HG03342 (cell line): ENCODE measurements at regions not wholly inside any gene's neighbourhood (a gene's known extent, or its start where the extent isn't known, plus 50 kb on each side); places are given as distances from the start of the nearest gene placed in this dataset.
"Not testable (repeated sequence)": the region's sequence is repeated elsewhere in the genome, so short reads cannot be mapped to it uniquely, and the experiment has no call there.

Experiments
- ATAC-seq: cut with Tn5 transposase; IDR thresholded peaks from one replicate; pipeline ENCODE4 v1.9.1; 2021; ENCODE audit warnings: mild to moderate bottlenecking, moderate library complexity; ENCODE audit not compliant: unreplicated experiment

DNA sequence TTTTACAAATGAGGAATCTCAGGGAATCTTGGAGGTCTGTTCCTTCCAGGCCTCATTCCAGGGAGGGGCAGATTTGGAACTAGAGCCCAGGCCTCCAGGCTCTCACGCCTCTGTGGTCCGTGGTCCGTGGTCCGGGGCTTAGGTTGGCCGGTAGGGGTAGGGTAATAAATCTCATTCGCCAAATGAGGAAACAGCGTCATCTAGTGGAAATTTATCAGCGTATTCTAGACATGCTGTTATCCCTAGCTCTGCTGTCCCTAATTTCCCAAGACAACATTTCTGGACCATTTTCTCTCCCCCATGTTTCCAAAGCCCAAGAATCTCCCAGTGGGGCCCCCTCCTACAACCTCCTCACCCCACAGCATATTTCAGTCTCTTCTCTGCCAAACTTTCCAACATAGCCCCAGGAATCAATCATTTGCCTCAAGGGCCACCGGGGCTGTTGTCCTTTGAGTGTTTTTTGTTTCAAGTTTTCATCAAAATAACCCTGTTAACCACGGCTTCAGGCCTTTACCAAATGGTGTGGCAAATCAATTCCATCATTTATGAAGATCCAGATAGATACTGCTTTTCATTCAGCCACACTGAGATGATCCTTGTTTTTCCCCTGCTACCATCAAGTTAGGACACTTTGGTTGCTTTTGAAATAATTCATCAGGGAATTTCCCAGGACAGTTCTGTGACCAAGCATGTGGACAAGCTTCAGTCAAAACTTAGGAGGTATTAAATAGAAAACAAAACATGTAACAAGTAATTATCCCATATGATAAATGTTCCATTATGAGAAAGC is 126.8 kb downstream of the ALDH8A1 start:
- ATAC-seq, result peak; percentile 93

DNA sequence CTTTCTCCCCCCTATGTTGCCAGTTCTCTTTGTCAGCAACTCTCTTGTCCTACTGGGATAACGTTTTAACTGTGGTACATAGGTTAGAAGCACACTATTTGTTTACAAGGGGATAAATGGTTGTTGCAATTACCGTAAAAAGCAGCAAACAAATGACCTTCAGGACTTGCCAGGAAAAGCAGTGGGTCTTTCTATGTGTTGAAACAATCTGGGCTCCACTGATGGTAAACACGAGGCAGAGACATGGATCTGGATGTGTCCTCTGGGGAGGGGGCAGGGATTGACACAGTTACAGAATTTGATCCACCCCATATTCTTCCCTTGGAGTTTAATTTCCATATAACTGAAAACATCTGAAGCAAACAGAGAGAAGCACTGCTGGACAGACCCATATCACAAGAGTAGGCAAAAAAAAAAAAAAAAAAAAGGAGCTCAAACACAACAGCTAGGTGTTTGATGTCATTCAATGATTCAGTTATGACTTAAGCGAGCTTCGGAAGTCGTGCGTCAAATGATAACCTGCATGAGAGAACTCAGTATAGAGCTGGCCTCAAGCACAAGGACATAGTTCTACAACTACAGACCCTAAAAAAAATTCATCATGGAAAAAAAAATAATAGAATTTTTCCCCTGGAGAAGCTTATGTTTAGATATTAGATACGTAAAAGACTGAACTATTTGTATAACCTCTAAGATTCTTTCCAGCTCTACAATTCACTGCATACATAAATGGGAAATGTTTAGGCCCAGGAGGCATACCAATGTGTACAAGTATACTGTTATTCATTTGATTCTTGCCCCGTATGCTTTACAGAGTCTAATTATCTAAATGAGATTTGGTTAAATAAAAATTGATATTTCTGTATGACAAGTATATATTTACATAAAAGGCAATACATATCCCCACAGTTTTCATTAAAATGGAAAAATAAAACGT is 127.7 kb downstream of the ALDH8A1 start:
- ATAC-seq, result no peak

GRCh38 chr6:134821397-134821796 is 128.5 kb downstream of the ALDH8A1 start:
- ATAC-seq, result no peak

GRCh38 chr6:134819863-134820800 is 129.8 kb downstream of the ALDH8A1 start:
- ATAC-seq, result no peak

GRCh38 chr6:134819236-134819635 is 130.7 kb downstream of the ALDH8A1 start:
- no peak for ATAC-seq

DNA sequence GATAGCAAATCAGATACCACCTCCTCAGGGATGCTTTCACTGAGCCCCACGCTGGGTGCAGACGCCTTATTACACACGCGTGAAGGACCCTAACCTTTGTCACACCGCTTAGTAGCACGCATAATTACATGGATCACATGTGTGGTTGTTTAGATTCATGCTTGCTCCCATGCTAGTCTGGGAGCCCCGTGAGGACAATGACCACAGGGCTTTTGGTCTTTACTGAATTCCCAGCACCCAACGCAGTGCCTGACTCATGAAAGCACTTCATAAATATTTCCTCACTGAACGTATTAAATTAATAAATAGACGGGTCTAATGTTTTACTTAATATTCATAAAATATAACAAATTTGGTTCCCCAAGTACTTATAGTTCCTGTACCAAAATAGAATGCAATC is 132.5 kb downstream of the ALDH8A1 start:
- no peak for ATAC-seq

- no peak for ATAC-seq
Observed at GRCh38 chr6:134816780-134817179, 133.1 kb downstream of the ALDH8A1 start.

GRCh38 chr6:134816300-134816699 is 133.6 kb downstream of the ALDH8A1 start:
- no peak for ATAC-seq

DNA sequence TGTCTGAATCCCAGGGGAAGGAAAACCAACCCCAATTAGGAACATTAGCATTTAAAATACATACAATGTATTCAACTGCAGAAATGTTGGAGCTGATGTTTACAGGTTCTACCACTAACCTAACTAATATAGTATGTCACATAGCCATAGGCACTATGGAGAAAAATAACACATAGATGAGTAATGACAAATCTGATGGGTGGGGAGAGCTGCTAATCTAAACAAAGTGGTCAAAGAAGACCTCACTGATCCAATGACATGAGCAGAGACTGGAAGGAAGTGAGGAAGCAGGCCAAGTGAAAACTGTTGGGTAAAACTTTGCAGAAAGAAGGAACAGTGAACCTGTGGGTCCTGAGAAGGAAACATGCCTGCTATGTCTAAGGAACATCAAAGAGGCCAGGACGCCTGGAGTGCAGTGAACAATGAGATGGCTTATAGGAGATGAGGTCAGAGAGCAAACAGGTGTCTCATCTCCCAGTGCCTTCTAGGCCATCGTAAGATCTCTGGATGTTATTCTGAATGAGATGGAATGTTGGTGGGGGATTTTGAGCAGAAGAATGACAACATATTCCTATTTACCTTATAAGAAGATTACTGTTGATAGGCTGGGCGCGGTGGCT is 135.7 kb downstream of the ALDH8A1 start:
- no peak for ATAC-seq

- ATAC-seq, result no peak
Observed at GRCh38 chr6:134813146-134813545, 136.8 kb downstream of the ALDH8A1 start.

- ATAC-seq, result no peak
Observed at GRCh38 chr6:134810402-134810801, 139.5 kb downstream of the ALDH8A1 start.

- no peak for ATAC-seq
Observed at GRCh38 chr6:134809130-134809529, 140.8 kb downstream of the ALDH8A1 start.

DNA sequence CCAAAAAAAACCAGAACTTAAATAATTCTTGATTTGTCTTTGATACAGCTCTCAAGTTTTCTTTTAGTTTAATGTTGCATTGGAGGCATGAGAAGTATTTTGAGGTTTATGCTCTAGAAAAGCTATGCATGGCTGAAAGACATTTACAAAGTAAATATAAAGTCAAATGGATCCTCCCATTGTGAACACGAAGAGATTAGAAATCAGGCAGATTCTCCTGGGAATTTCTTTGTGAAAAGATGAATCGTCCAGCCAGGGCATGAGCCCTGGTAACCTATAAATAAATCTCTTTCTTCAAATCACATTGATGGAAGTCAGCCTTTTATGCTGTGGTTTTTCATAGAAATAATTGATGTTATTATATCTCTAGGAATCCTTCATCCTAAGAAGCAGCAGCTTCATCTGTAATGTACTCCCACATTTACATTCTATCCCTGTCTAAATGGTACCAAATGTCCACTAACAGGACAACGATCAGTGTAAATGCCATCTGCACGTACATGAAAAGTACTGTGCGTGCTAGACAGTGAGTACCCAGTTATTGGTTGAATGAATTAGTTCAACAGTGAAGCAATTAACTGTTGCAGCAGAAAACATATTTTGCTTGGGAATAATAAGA is 143.6 kb downstream of the ALDH8A1 start:
- no peak for ATAC-seq

GRCh38 chr6:134805168-134805567 is 144.7 kb downstream of the ALDH8A1 start:
- no peak for ATAC-seq

DNA sequence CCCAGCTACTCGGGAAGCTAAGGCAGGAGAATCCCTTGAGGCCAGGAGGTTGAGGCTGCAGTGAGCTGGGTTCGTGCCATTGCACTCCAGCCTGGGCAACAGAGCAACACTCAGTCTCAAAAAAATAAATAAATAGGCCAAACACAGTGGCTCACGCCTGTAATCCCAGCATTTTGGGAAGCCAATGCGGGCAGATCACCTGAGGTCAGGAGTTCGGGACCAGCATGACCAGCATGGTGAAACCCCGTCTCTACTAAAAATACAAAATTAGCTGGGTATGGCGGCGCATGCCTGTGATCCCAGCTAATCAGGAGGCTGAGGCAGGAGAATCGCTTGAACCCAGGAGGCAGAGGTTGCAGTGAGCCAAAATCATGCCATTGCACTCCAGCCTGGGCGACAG is 145.6 kb downstream of the ALDH8A1 start:
- not testable (repeated sequence) for ATAC-seq

- ATAC-seq, result no peak
Observed at GRCh38 chr6:134802426-134803058, 147.4 kb downstream of the ALDH8A1 start.

GRCh38 chr6:134797400-134798113 is 152.3 kb downstream of the ALDH8A1 start:
- ATAC-seq, result no peak

- no peak for ATAC-seq
Observed at GRCh38 chr6:134795691-134796090, 154.2 kb downstream of the ALDH8A1 start.

- ATAC-seq, result no peak
Observed at GRCh38 chr6:134795001-134795400, 154.9 kb downstream of the ALDH8A1 start.
